PC-3 (cell line): ENCODE measurements at regions not wholly inside any gene's neighbourhood (a gene's known extent, or its start where the extent isn't known, plus 50 kb on each side); places are given as distances from the start of the nearest gene placed in this dataset.

ENCODE experiments used
- ATAC-seq: fragments of 200-7000 bp; cut with Tn5 transposase; 2 replicates; pipeline ENCODE4 v1.9.1; 2020; ENCODE audit warnings: mild to moderate bottlenecking, moderate library complexity
- BruUV-seq: library from RNA; stranded (reverse); fragments of 400-500 nt; replicated peaks from 2 replicates; lab custom pipeline; 2021; lab: Mats Ljungman, UMichigan
- CTCF ChIA-PET: fragments of 300-600 bp; sonication (Branson Sonifier 250); formaldehyde crosslinking; loops from one replicate; lab custom pipeline; 2022; ENCODE audit warnings: antibody characterized with exemption; lab: Charles Lee
- POLR2A ChIA-PET: fragments of 300-600 bp; sonication (Branson Sonifier 250); formaldehyde crosslinking; loops from one replicate; lab custom pipeline; 2022; ENCODE audit warnings: antibody characterized with exemption; ENCODE audit not compliant: unreplicated experiment; lab: Charles Lee
- DNase-seq: peaks from one replicate; pipeline ENCODE4 v3.0.0-alpha.2; 2015
- H2AFZ ChIP-seq: fragments of 300-600 bp; sonication (generic); 2 replicates; pipeline ENCODE4 v1.6.0; 2016; ENCODE audit warnings: antibody characterized with exemption, low read length
- H3F3A ChIP-seq: fragments of 300-600 bp; sonication (generic); one replicate; pipeline ENCODE4 v1.6.0; 2017; ENCODE audit warnings: antibody characterized with exemption, low read length, control low read depth, mild to moderate bottlenecking; ENCODE audit not compliant: unreplicated experiment
- H3K27ac ChIP-seq: fragments of 300-600 bp; sonication (generic); 2 replicates; pipeline ENCODE4 v1.5.1; 2016; ENCODE audit warnings: mild to moderate bottlenecking, low read length
- H3K27me3 ChIP-seq: fragments of 300-600 bp; sonication (generic); 2 replicates; pipeline ENCODE4 v1.6.1; 2016; ENCODE audit warnings: low read length, mixed read lengths
- H3K36me3 ChIP-seq: fragments of 300-600 bp; sonication (generic); 2 replicates; pipeline ENCODE4 v1.6.1; 2016; ENCODE audit warnings: low read depth, mixed run types, low read length, mixed read lengths
- H3K4me1 ChIP-seq: fragments of 300-600 bp; sonication (generic); 2 replicates; pipeline ENCODE4 v1.5.1; 2016; ENCODE audit warnings: low read length; ENCODE audit not compliant: insufficient read depth
- H3K4me2 ChIP-seq: fragments of 300-600 bp; sonication (generic); 2 replicates; pipeline ENCODE4 v1.6.0; 2016; ENCODE audit warnings: low read length
- H3K4me3 ChIP-seq: fragments of 300-600 bp; sonication (generic); 2 replicates; pipeline ENCODE4 v1.5.1; 2016; ENCODE audit warnings: mild to moderate bottlenecking, low read length, mixed read lengths
- H3K79me2 ChIP-seq: fragments of 300-600 bp; sonication (generic); 2 replicates; pipeline ENCODE4 v1.6.1; 2017; ENCODE audit warnings: low read length, mixed read lengths
- H3K9ac ChIP-seq: fragments of 300-600 bp; sonication (generic); 2 replicates; pipeline ENCODE4 v1.6.0; 2016; ENCODE audit warnings: mild to moderate bottlenecking, low read length
- H3K9me2 ChIP-seq: fragments of 300-600 bp; sonication (generic); replicated peaks from 2 replicates; pipeline ENCODE4 v1.6.1; 2016; ENCODE audit warnings: mixed run types, low read length, mixed read lengths
- H3K9me3 ChIP-seq: fragments of 300-600 bp; sonication (generic); 2 replicates; pipeline ENCODE4 v1.6.1; 2016; ENCODE audit warnings: low read length, mixed read lengths
- H4K20me1 ChIP-seq: fragments of 300-600 bp; sonication (generic); 2 replicates; pipeline ENCODE4 v1.6.1; 2016; ENCODE audit warnings: low read length, mixed read lengths
- EZH2 ChIP-seq: fragments of 300-600 bp; sonication (generic); IDR thresholded peaks from one replicate; pipeline ENCODE4 v1.6.1; 2017; ENCODE audit warnings: antibody characterized with exemption, mild to moderate bottlenecking, low read length; ENCODE audit not compliant: unreplicated experiment
- EZH2phosphoT487 ChIP-seq: fragments of 300-600 bp; sonication (generic); IDR thresholded peaks from 2 replicates; pipeline ENCODE4 v1.6.1; 2018; ENCODE audit warnings: mild to moderate bottlenecking, antibody characterized with exemption, low read length, borderline replicate concordance
- intact Hi-C: fragments of 100-400 bp; cut with micrococcal nuclease; formaldehyde crosslinking; loops from 2 replicates; pipeline ENCODE4 v1.9.0; 2023
- TF ChIP-seq, protein P1 (sequence below): fragments of 300-600 bp; sonication (generic); conservative IDR thresholded peaks from 2 replicates; pipeline ENCODE4 v1.5.1; 2017; ENCODE audit warnings: antibody characterized with exemption, low read depth, mild to moderate bottlenecking, low read length

DNA sequence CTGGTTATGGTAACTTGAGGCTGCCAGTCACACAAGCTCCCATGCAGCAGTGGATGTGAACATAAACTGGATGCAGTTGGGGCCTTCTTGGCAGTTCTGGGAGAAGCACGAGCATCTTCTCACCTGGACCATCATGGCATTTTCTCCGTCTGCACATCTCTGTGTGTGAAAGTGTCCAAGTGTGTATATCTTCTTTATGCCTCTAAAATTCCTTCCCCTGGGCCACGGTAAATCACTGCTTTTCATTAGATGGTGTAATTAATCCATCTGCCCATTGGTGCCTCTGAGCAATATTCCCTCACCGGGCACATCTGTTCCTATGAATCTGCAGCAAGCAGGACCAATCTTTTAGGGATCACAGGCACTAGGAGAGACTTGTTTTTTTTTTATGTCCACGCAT, 138.0 kb downstream of the MAP3K7 start:
- Histone ChIP-seq H3K4me1 (no peaks in the 10 kb centered on the region), H3K9me2 (no peaks in the 10 kb centered on the region), H2AFZ (no peak overlapping the region), H3K27me3 (no peaks in the 10 kb centered on the region), H3K9me3 (no peaks in the 10 kb centered on the region), H3K36me3 (no peaks in the 10 kb centered on the region), H3F3A (no peaks in the 10 kb centered on the region), H3K4me3 (no peak overlapping the region), H3K9ac (no peak overlapping the region), H3K4me2 (no peak overlapping the region), H4K20me1 (no peaks in the 10 kb centered on the region), H3K27ac (no peak overlapping the region), H3K79me2 (no peaks in the 10 kb centered on the region)
- ChIA-PET POLR2A (no interaction called here), CTCF (no interaction called here)
- no peak for ATAC-seq
- no peak for TF ChIP-seq EZH2
- TF ChIP-seq EZH2phosphoT487, result no peak
- TF ChIP-seq, protein P1, sequence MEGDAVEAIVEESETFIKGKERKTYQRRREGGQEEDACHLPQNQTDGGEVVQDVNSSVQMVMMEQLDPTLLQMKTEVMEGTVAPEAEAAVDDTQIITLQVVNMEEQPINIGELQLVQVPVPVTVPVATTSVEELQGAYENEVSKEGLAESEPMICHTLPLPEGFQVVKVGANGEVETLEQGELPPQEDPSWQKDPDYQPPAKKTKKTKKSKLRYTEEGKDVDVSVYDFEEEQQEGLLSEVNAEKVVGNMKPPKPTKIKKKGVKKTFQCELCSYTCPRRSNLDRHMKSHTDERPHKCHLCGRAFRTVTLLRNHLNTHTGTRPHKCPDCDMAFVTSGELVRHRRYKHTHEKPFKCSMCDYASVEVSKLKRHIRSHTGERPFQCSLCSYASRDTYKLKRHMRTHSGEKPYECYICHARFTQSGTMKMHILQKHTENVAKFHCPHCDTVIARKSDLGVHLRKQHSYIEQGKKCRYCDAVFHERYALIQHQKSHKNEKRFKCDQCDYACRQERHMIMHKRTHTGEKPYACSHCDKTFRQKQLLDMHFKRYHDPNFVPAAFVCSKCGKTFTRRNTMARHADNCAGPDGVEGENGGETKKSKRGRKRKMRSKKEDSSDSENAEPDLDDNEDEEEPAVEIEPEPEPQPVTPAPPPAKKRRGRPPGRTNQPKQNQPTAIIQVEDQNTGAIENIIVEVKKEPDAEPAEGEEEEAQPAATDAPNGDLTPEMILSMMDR, result no peak
- DNase-seq, result no peak
- no TSS peak for BruUV-seq
- intact Hi-C loops, result no loop called here

DNA sequence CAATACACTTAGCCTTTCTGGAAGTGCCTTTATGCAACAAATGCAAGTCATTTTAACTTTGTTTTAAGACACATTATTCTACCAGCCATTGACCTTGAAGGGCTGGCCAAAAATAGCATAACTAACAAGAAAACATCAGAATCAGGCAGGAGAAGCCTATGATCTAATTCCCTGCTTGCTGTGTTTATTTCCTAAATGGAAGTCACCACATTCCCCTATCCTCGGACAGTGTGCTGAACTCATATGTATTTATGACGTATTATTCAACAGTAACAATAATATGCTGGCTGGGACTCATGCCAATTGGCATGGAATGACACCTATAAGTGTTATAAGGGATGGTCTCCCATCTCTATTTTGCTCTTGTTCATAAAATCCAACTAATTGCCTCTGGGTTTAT, 140.7 kb downstream of the MAP3K7 start:
- no peaks in the 10 kb centered on the region for H4K20me1 ChIP-seq
- intact Hi-C loops, result no loop called here
- no peak overlapping the region for H3K4me3 ChIP-seq
- CTCF ChIA-PET, result no interaction called here
- no peaks in the 10 kb centered on the region for H3K27me3 ChIP-seq
- H3K9ac ChIP-seq, result no peak overlapping the region
- H3K9me2 ChIP-seq, result no peaks in the 10 kb centered on the region
- POLR2A ChIA-PET, result no interaction called here
- DNase-seq, result no peak
- no TSS peak for BruUV-seq
- no peak overlapping the region for H3K4me2 ChIP-seq
- no peaks in the 10 kb centered on the region for H3F3A ChIP-seq
- TF ChIP-seq, protein P1, result no peak
- TF ChIP-seq EZH2phosphoT487, result no peak
- no peak for TF ChIP-seq EZH2
- no peak for ATAC-seq
- H3K9me3 ChIP-seq, result no peaks in the 10 kb centered on the region
- no peak overlapping the region for H2AFZ ChIP-seq
- H3K27ac ChIP-seq, result no peak overlapping the region
- H3K79me2 ChIP-seq, result no peaks in the 10 kb centered on the region
- H3K4me1 ChIP-seq, result no peaks in the 10 kb centered on the region
- H3K36me3 ChIP-seq, result no peaks in the 10 kb centered on the region

DNA sequence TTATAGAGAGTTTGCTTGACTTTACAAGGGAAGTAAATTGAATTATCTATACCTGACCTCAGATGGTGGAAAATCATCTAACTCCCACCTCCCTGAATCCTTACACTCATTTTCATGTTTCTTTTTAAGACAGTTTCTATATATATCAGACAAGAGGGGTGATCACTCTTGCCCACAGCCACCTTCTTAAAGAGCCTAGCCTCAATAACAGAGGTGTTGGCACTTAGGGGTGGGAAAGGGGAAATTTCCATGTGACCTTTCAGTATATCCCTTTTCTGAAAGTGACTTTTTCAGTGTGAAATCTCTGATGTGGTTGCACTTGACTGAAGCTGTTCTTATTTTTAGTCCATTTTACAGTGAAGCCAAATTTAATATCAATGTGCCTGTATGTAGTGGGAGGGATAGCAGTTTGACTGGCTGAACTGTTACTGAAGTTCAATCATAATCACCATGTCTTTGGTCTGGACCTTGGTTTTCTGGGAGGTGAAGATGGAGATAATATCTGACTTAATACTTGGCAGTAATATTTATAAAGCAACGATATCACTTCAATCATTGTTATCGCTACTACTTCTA, 141.3 kb downstream of the MAP3K7 start:
- TF ChIP-seq, protein P1, result no peak
- TF ChIP-seq EZH2, result no peak
- no peak for TF ChIP-seq EZH2phosphoT487
- no peaks in the 10 kb centered on the region for H3K9me2 ChIP-seq
- DNase-seq (no peak), ATAC-seq (no peak)
- no peak overlapping the region for H2AFZ ChIP-seq
- no peak overlapping the region for H3K27ac ChIP-seq
- no peak overlapping the region for H3K4me2 ChIP-seq
- no peaks in the 10 kb centered on the region for H3K79me2 ChIP-seq
- no peaks in the 10 kb centered on the region for H4K20me1 ChIP-seq
- no peaks in the 10 kb centered on the region for H3K9me3 ChIP-seq
- POLR2A ChIA-PET, result no interaction called here
- H3K4me1 ChIP-seq, result no peaks in the 10 kb centered on the region
- intact Hi-C loops, result no loop called here
- H3K9ac ChIP-seq, result no peak overlapping the region
- CTCF ChIA-PET, result no interaction called here
- no peak overlapping the region for H3K4me3 ChIP-seq
- H3F3A ChIP-seq, result no peaks in the 10 kb centered on the region
- no peaks in the 10 kb centered on the region for H3K36me3 ChIP-seq
- no peaks in the 10 kb centered on the region for H3K27me3 ChIP-seq
- no TSS peak for BruUV-seq
